ENCODE measurements at regions not wholly inside any gene's neighbourhood (a gene's known extent, or its start where the extent isn't known, plus 50 kb on each side); places are given as distances from the start of the nearest gene placed in this dataset.
A peak's percentile ranks its signal among the peaks of the same experiment; 100 is the strongest.
"Not testable (repeated sequence)": the region's sequence is repeated elsewhere in the genome, so short reads cannot be mapped to it uniquely, and the experiment has no call there.

GRCh38 chr5:93682471-93683404 is 58.7 kb downstream of the POU5F2 start:
- H3K27ac ChIP-seq; intact Hi-C loops (cut with DNase I; ENCODE audit: low total_unique reads); ATAC-seq; DNase-seq; H3K9me3 ChIP-seq; in situ Hi-C loops (cut with MboI; ENCODE audit: low sequenced_read_pairs in 4 of 4); H3K4me1 ChIP-seq; H3K27me3 ChIP-seq; H3K36me3 ChIP-seq; H3K4me3 ChIP-seq: not testable (repeated sequence)

GRCh38 chr5:93681432-93681831 is 60.0 kb downstream of the POU5F2 start:
- ATAC-seq, result no peak
- Histone ChIP-seq H3K9me3 (no peaks in the 10 kb centered on the region), H3K27me3 (no peaks in the 10 kb centered on the region), H3K4me3 (no peak overlapping the region), H3K36me3 (no peaks in the 10 kb centered on the region), H3K4me1 (peaks cover 5 to 8% of the 10 kb centered on the region in 2 donors), H3K27ac (no peak overlapping the region)
- no peak for DNase-seq
- in situ Hi-C loops (cut with MboI; ENCODE audit: low sequenced_read_pairs in 4 of 4) (no loop called here), intact Hi-C loops (cut with DNase I; ENCODE audit: low total_unique reads) (no loop called here)
- no peak for TF ChIP-seq POLR2A (IDR thresholded peaks at IDR 0.05)
- no peak for TF ChIP-seq CTCF (IDR thresholded peaks at IDR 0.05 in 4 of 5, conservative IDR thresholded peaks at IDR 0.05 in 1 of 5)

- Histone ChIP-seq H3K9me3 (no peaks in the 10 kb centered on the region), H3K4me3 (no peak overlapping the region), H3K4me1 (peaks cover 5 to 8% of the 10 kb centered on the region in 2 donors), H3K27me3 (no peaks in the 10 kb centered on the region), H3K36me3 (no peaks in the 10 kb centered on the region), H3K27ac (no peak overlapping the region)
- intact Hi-C loops (cut with DNase I; ENCODE audit: low total_unique reads) (no loop called here), in situ Hi-C loops (cut with MboI; ENCODE audit: low sequenced_read_pairs in 4 of 4) (no loop called here)
- peak in 1 of 2 donors; percentile 23 for DNase-seq
- ATAC-seq, result peak; percentile 50 to 53
- TF ChIP-seq CTCF (IDR thresholded peaks at IDR 0.05 in 4 of 5, conservative IDR thresholded peaks at IDR 0.05 in 1 of 5), result no peak
Measured at GRCh38 chr5:93677359-93677891, 64.0 kb downstream of the POU5F2 start.

- ATAC-seq, result no peak
Measured at GRCh38 chr5:93676704-93677103, 64.7 kb downstream of the POU5F2 start.

More at GRCh38 chr5:93676704-93677103, 64.7 kb downstream of the POU5F2 start:
- in situ Hi-C loops (cut with MboI; ENCODE audit: low sequenced_read_pairs in 4 of 4), result no loop called here
- Histone ChIP-seq H3K36me3 (no peaks in the 10 kb centered on the region), H3K27me3 (no peaks in the 10 kb centered on the region), H3K4me3 (no peak overlapping the region), H3K9me3 (no peaks in the 10 kb centered on the region), H3K4me1 (peaks cover 5 to 8% of the 10 kb centered on the region in 2 donors), H3K27ac (no peak overlapping the region)
- no peak for TF ChIP-seq POLR2A (IDR thresholded peaks at IDR 0.05)
- TF ChIP-seq CTCF (IDR thresholded peaks at IDR 0.05 in 4 of 5, conservative IDR thresholded peaks at IDR 0.05 in 1 of 5), result no peak
- intact Hi-C loops (cut with DNase I; ENCODE audit: low total_unique reads), result no loop called here
- no peak for DNase-seq

Data from gastrocnemius medialis (tissue), 4 donors.